WTC11 (cell line): ENCODE measurements at regions not wholly inside any gene's neighbourhood (a gene's known extent, or its start where the extent isn't known, plus 50 kb on each side); places are given as distances from the start of the nearest gene placed in this dataset.

Experiments used
- ETV6 ChIP-seq: sonication (generic); formaldehyde crosslinking; IDR thresholded peaks from 2 replicates; pipeline ENCODE4 v1.8.1; 2022; ENCODE audit warnings: mild to moderate bottlenecking, missing genetic modification reagents
- IRF2 ChIP-seq: sonication (generic); formaldehyde crosslinking; IDR thresholded peaks from 2 replicates; pipeline ENCODE4 v1.8.0; 2022; ENCODE audit warnings: low read depth, missing genetic modification reagents, borderline replicate concordance
- JUN ChIP-seq: sonication (generic); formaldehyde crosslinking; IDR thresholded peaks from 2 replicates; pipeline ENCODE4 v1.8.0; 2023; ENCODE audit warnings: mild to moderate bottlenecking, missing genetic modification reagents
- RELA ChIP-seq: sonication (generic); formaldehyde crosslinking; IDR thresholded peaks from 2 replicates; pipeline ENCODE4 v1.8.1; 2022; ENCODE audit warnings: missing genetic modification reagents, mild to moderate bottlenecking, borderline replicate concordance
- TP53 ChIP-seq: sonication (generic); formaldehyde crosslinking; IDR thresholded peaks from 2 replicates; pipeline ENCODE4 v1.8.1; 2023; ENCODE audit warnings: mild to moderate bottlenecking, missing genetic modification reagents
- TF ChIP-seq, protein P1 (sequence below): fragments of 200-600 bp; IDR thresholded peaks from 2 replicates; pipeline ENCODE4 v1.8.0; 2022; ENCODE audit warnings: antibody characterized with exemption
- TF ChIP-seq, protein P2 (sequence below): sonication (generic); formaldehyde crosslinking; IDR thresholded peaks from 2 replicates; pipeline ENCODE4 v1.8.0; 2022; ENCODE audit warnings: mild to moderate bottlenecking, missing genetic modification reagents
- TF ChIP-seq, protein P3 (sequence below): sonication (generic); formaldehyde crosslinking; IDR thresholded peaks from 2 replicates; pipeline ENCODE4 v1.8.1; 2022; ENCODE audit warnings: low read depth, missing genetic modification reagents, borderline replicate concordance
- TF ChIP-seq, protein P4 (sequence below): sonication (generic); formaldehyde crosslinking; IDR thresholded peaks from 2 replicates; pipeline ENCODE4 v1.8.0; 2022; ENCODE audit warnings: missing genetic modification reagents

GRCh38 chr21:14688936-14689335 lies 142.8 kb upstream of the SAMSN1 start:
- TF ChIP-seq, protein P1, sequence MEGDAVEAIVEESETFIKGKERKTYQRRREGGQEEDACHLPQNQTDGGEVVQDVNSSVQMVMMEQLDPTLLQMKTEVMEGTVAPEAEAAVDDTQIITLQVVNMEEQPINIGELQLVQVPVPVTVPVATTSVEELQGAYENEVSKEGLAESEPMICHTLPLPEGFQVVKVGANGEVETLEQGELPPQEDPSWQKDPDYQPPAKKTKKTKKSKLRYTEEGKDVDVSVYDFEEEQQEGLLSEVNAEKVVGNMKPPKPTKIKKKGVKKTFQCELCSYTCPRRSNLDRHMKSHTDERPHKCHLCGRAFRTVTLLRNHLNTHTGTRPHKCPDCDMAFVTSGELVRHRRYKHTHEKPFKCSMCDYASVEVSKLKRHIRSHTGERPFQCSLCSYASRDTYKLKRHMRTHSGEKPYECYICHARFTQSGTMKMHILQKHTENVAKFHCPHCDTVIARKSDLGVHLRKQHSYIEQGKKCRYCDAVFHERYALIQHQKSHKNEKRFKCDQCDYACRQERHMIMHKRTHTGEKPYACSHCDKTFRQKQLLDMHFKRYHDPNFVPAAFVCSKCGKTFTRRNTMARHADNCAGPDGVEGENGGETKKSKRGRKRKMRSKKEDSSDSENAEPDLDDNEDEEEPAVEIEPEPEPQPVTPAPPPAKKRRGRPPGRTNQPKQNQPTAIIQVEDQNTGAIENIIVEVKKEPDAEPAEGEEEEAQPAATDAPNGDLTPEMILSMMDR = no peak
- TF ChIP-seq TP53 (CRISPR knock-in tag) = no peak
- TF ChIP-seq, protein P2, sequence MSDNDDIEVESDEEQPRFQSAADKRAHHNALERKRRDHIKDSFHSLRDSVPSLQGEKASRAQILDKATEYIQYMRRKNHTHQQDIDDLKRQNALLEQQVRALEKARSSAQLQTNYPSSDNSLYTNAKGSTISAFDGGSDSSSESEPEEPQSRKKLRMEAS (CRISPR knock-in tag) = no peak
- no peak for TF ChIP-seq IRF2 (CRISPR knock-in tag)
- no peak for TF ChIP-seq JUN (CRISPR knock-in tag)
- no peak for TF ChIP-seq RELA (CRISPR knock-in tag)
- TF ChIP-seq, protein P3, sequence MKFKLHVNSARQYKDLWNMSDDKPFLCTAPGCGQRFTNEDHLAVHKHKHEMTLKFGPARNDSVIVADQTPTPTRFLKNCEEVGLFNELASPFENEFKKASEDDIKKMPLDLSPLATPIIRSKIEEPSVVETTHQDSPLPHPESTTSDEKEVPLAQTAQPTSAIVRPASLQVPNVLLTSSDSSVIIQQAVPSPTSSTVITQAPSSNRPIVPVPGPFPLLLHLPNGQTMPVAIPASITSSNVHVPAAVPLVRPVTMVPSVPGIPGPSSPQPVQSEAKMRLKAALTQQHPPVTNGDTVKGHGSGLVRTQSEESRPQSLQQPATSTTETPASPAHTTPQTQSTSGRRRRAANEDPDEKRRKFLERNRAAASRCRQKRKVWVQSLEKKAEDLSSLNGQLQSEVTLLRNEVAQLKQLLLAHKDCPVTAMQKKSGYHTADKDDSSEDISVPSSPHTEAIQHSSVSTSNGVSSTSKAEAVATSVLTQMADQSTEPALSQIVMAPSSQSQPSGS (CRISPR knock-in tag) = no peak
- TF ChIP-seq, protein P4, sequence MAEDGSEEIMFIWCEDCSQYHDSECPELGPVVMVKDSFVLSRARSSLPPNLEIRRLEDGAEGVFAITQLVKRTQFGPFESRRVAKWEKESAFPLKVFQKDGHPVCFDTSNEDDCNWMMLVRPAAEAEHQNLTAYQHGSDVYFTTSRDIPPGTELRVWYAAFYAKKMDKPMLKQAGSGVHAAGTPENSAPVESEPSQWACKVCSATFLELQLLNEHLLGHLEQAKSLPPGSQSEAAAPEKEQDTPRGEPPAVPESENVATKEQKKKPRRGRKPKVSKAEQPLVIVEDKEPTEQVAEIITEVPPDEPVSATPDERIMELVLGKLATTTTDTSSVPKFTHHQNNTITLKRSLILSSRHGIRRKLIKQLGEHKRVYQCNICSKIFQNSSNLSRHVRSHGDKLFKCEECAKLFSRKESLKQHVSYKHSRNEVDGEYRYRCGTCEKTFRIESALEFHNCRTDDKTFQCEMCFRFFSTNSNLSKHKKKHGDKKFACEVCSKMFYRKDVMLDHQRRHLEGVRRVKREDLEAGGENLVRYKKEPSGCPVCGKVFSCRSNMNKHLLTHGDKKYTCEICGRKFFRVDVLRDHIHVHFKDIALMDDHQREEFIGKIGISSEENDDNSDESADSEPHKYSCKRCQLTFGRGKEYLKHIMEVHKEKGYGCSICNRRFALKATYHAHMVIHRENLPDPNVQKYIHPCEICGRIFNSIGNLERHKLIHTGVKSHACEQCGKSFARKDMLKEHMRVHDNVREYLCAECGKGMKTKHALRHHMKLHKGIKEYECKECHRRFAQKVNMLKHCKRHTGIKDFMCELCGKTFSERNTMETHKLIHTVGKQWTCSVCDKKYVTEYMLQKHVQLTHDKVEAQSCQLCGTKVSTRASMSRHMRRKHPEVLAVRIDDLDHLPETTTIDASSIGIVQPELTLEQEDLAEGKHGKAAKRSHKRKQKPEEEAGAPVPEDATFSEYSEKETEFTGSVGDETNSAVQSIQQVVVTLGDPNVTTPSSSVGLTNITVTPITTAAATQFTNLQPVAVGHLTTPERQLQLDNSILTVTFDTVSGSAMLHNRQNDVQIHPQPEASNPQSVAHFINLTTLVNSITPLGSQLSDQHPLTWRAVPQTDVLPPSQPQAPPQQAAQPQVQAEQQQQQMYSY (CRISPR knock-in tag) = no peak
- TF ChIP-seq ETV6 = no peak
